ENCODE measurements at regions not wholly inside any gene's neighbourhood (a gene's known extent, or its start where the extent isn't known, plus 50 kb on each side); places are given as distances from the start of the nearest gene placed in this dataset.
A peak's percentile ranks its signal among the peaks of the same experiment; 100 is the strongest.

- Histone ChIP-seq H4K20me1 (ENCODE audit: insufficient read depth) (no peaks in the 10 kb centered on the region), H3K4me3 (replicated peaks in 1 of 2; ENCODE audit: low read depth in 1 of 2, low read length in 2 of 2) (peak overlapping the region in 1 of 2 experiments; percentile 26; a peak in 2 of 4 replicates), H3K4me2 (ENCODE audit: low read length) (peak overlapping the region; percentile 60), H3K79me2 (ENCODE audit: insufficient read depth, low read length) (no peaks in the 10 kb centered on the region), H3K9me3 (ENCODE audit: control insufficient read depth in 1 of 2, insufficient read depth in 1 of 2, low read depth in 1 of 2, low read length in 2 of 2) (no peaks in the 10 kb centered on the region), H3K4me1 (ENCODE audit: control insufficient read depth in 1 of 2, insufficient read depth in 2 of 2, low read length in 2 of 2) (peaks cover 0 to 7% of the 10 kb centered on the region in 2 experiments; a peak in 2 of 4 replicates), H3K27ac (ENCODE audit: low read depth, low read length) (no peak overlapping the region), H3K36me3 (ENCODE audit: control insufficient read depth in 1 of 2, insufficient read depth in 2 of 2, low read length in 2 of 2) (no peaks in the 10 kb centered on the region), H3K27me3 (ENCODE audit: insufficient read depth, low read length) (no peaks in the 10 kb centered on the region), H3K9ac (ENCODE audit: low read length) (peak overlapping the region; percentile 15), H2AFZ (ENCODE audit: low read depth, low read length, poor library complexity, severe bottlenecking) (peak overlapping the region; percentile 97), H3K9me2 (ENCODE audit: insufficient read depth) (no peaks in the 10 kb centered on the region)
- intact Hi-C loops (cut with micrococcal nuclease), result loop anchor here (5.0 to 10.0 kb wide), 3 partner anchors 228 to 798 kb away; no protein-coding TSS in a partner anchor
- BruUV-seq (replicated peaks), result no TSS peak
- ChIA-PET CTCF (interaction anchor here (1.4 kb wide), 1 partner anchor 16 kb away, joined by 3 read pairs; no protein-coding TSS in a partner anchor), POLR2A (no interaction called here), RAD21 (ENCODE audit: low non-redundant PET in 1 of 2, low total read pairs in 2 of 2, uncharacterized antibody in 2 of 2, unreplicated experiment in 2 of 2) (no interaction called here)
- DNase-seq (ENCODE audit: low read depth, low spot score), result peak; percentile 28
- TF ChIP-seq MAX (IDR thresholded peaks at IDR 0.05), result peak; percentile 88
- peak; percentile 28; the same call in 1 of the 2 replicates for TF ChIP-seq ZFX (IDR thresholded peaks at IDR 0.05)
- no peak for TF ChIP-seq EZH2 (IDR thresholded peaks at IDR 0.05)
- peak; percentile 65; the same call in 1 of the 2 replicates for TF ChIP-seq CBX3 (IDR thresholded peaks at IDR 0.05; ENCODE audit: low read depth)
- peak; percentile 93 for TF ChIP-seq RAD21 (IDR thresholded peaks at IDR 0.05; ENCODE audit: low read depth)
- TF ChIP-seq POLR2AphosphoS5 (IDR thresholded peaks at IDR 0.05; ENCODE audit: low read depth, low read length), result 0 out of 2 replicates have a peak, but pooled peaks have one; percentile 15
- peak; percentile 74 to 97 (median 82) for TF ChIP-seq CTCF (IDR thresholded peaks at IDR 0.05 in 2 of 3, conservative IDR thresholded peaks at IDR 0.05 in 1 of 3; ENCODE audit: borderline replicate concordance in 1 of 3, insufficient read depth in 1 of 3, low read depth in 2 of 3, low read length in 2 of 3)
- no peak for TF ChIP-seq ATF3 (IDR thresholded peaks at IDR 0.05)
- ATAC-seq, result peak; percentile 92
These were observed 738.3 kb upstream of the FRG1 start for GRCh38 chr4:189202182-189202868.
